ENCODE measurements at regions not wholly inside any gene's neighbourhood (a gene's known extent, or its start where the extent isn't known, plus 50 kb on each side); places are given as distances from the start of the nearest gene placed in this dataset.

DNA sequence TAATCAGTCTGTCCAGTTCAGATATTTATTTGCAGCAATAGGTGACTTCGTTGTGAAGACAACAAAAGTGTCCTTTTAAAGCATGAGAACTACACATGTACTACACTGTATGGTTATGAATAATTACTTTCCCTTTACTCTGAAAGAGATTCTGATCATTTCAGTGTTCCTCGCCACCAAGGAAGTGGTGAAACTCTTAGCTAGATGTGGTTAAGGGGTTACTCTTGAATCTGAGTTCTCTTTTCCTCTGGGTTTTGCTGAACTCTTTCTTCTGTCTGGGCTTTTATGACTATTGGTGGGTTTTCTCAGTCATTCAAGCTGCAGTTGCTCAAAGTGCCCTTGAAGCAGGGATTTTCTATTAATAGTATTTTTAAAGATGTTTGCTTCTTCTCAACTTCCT lies 127.9 kb upstream of the SEM1 start:
- intact Hi-C loops (cut with micrococcal nuclease) = no loop called here
- TF ChIP-seq CBX3 (IDR thresholded peaks at IDR 0.05; ENCODE audit: low read depth) (no peak), POLR2A (IDR thresholded peaks at IDR 0.05; ENCODE audit: borderline replicate concordance, extremely low read depth, insufficient read depth, insufficient read length) (no peak), ZFX (IDR thresholded peaks at IDR 0.05) (no peak)
- TF ChIP-seq, protein P1, sequence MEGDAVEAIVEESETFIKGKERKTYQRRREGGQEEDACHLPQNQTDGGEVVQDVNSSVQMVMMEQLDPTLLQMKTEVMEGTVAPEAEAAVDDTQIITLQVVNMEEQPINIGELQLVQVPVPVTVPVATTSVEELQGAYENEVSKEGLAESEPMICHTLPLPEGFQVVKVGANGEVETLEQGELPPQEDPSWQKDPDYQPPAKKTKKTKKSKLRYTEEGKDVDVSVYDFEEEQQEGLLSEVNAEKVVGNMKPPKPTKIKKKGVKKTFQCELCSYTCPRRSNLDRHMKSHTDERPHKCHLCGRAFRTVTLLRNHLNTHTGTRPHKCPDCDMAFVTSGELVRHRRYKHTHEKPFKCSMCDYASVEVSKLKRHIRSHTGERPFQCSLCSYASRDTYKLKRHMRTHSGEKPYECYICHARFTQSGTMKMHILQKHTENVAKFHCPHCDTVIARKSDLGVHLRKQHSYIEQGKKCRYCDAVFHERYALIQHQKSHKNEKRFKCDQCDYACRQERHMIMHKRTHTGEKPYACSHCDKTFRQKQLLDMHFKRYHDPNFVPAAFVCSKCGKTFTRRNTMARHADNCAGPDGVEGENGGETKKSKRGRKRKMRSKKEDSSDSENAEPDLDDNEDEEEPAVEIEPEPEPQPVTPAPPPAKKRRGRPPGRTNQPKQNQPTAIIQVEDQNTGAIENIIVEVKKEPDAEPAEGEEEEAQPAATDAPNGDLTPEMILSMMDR (IDR thresholded peaks at IDR 0.05 in 2 of 3, conservative IDR thresholded peaks at IDR 0.05 in 1 of 3; ENCODE audit: borderline replicate concordance in 1 of 3, insufficient read depth in 1 of 3, low read depth in 2 of 3, low read length in 2 of 3) = no peak
- H3K4me3 ChIP-seq (replicated peaks in 1 of 2; ENCODE audit: low read depth in 1 of 2, low read length in 2 of 2) = no peak overlapping the region
- H2AFZ ChIP-seq (ENCODE audit: low read depth, low read length, poor library complexity, severe bottlenecking) = no peak overlapping the region
- H3K9me2 ChIP-seq (ENCODE audit: insufficient read depth) = no peaks in the 10 kb centered on the region
- H3K27me3 ChIP-seq (ENCODE audit: insufficient read depth, low read length) = peaks cover 54% of the 10 kb centered on the region
- ChIA-PET POLR2A (no interaction called here), CTCF (no interaction called here), RAD21 (ENCODE audit: low non-redundant PET in 1 of 2, low total read pairs in 2 of 2, uncharacterized antibody in 2 of 2, unreplicated experiment in 2 of 2) (no interaction called here)
- H3K27ac ChIP-seq (ENCODE audit: low read depth, low read length) = no peak overlapping the region
- no peak overlapping the region for H3K4me2 ChIP-seq (ENCODE audit: low read length)
- no peaks in the 10 kb centered on the region for H3K79me2 ChIP-seq (ENCODE audit: insufficient read depth, low read length)
- no peaks in the 10 kb centered on the region for H3K36me3 ChIP-seq (ENCODE audit: control insufficient read depth in 1 of 2, insufficient read depth in 2 of 2, low read length in 2 of 2)
- no TSS peak for BruUV-seq (replicated peaks)
- H3K9me3 ChIP-seq (ENCODE audit: control insufficient read depth in 1 of 2, insufficient read depth in 1 of 2, low read depth in 1 of 2, low read length in 2 of 2) = no peaks in the 10 kb centered on the region
- ATAC-seq (no peak), DNase-seq (ENCODE audit: low read depth, low spot score) (no peak)
- H3K9ac ChIP-seq (ENCODE audit: low read length) = no peak overlapping the region
- H4K20me1 ChIP-seq (ENCODE audit: insufficient read depth) = no peaks in the 10 kb centered on the region
- H3K4me1 ChIP-seq (ENCODE audit: control insufficient read depth in 1 of 2, insufficient read depth in 2 of 2, low read length in 2 of 2) = no peaks in the 10 kb centered on the region

DNA sequence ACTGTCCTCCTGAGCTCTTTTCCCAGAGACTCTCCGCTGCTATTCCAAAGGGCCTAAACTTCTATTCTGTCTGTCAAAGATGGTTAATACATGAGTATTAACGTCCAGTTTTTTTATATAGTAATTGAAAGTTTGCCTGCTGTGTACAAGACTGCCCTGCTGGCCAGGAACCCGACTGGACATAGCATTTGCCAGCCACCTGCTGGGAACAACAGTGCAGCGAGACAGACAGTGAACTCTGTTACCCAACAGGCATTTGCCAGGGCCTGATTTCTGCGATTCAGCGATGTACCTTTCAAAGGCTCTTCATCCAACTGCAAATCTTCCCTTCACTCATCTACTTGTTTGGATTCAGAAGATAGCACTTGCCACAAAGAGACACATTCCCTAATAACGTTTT lies 128.8 kb upstream of the SEM1 start:
- RAD21 ChIA-PET (ENCODE audit: low non-redundant PET in 1 of 2, low total read pairs in 2 of 2, uncharacterized antibody in 2 of 2, unreplicated experiment in 2 of 2) = no interaction called here
- ATAC-seq = no peak
- no peaks in the 10 kb centered on the region for H3K9me3 ChIP-seq (ENCODE audit: control insufficient read depth in 1 of 2, insufficient read depth in 1 of 2, low read depth in 1 of 2, low read length in 2 of 2)
- H3K36me3 ChIP-seq (ENCODE audit: control insufficient read depth in 1 of 2, insufficient read depth in 2 of 2, low read length in 2 of 2) = no peaks in the 10 kb centered on the region
- H3K4me3 ChIP-seq (replicated peaks in 1 of 2; ENCODE audit: low read depth in 1 of 2, low read length in 2 of 2) = no peak overlapping the region
- DNase-seq (ENCODE audit: low read depth, low spot score) = no peak
- no peak overlapping the region for H3K4me2 ChIP-seq (ENCODE audit: low read length)
- H4K20me1 ChIP-seq (ENCODE audit: insufficient read depth) = no peaks in the 10 kb centered on the region
- H3K27me3 ChIP-seq (ENCODE audit: insufficient read depth, low read length) = peaks cover 61% of the 10 kb centered on the region
- no TSS peak for BruUV-seq (replicated peaks)
- POLR2A ChIA-PET = no interaction called here
- no peaks in the 10 kb centered on the region for H3K4me1 ChIP-seq (ENCODE audit: control insufficient read depth in 1 of 2, insufficient read depth in 2 of 2, low read length in 2 of 2)
- intact Hi-C loops (cut with micrococcal nuclease) = no loop called here
- no peaks in the 10 kb centered on the region for H3K9me2 ChIP-seq (ENCODE audit: insufficient read depth)
- TF ChIP-seq EGR1 (IDR thresholded peaks at IDR 0.05; ENCODE audit: low read depth) = no peak
- TF ChIP-seq SIN3A (IDR thresholded peaks at IDR 0.05; ENCODE audit: low read depth) = no peak
- no peak for TF ChIP-seq JUND (IDR thresholded peaks at IDR 0.05)
- TF ChIP-seq ELF1 (IDR thresholded peaks at IDR 0.05; ENCODE audit: borderline replicate concordance, low read depth) = no peak
- TF ChIP-seq RAD21 (IDR thresholded peaks at IDR 0.05; ENCODE audit: low read depth) = no peak
- TF ChIP-seq, protein P2, sequence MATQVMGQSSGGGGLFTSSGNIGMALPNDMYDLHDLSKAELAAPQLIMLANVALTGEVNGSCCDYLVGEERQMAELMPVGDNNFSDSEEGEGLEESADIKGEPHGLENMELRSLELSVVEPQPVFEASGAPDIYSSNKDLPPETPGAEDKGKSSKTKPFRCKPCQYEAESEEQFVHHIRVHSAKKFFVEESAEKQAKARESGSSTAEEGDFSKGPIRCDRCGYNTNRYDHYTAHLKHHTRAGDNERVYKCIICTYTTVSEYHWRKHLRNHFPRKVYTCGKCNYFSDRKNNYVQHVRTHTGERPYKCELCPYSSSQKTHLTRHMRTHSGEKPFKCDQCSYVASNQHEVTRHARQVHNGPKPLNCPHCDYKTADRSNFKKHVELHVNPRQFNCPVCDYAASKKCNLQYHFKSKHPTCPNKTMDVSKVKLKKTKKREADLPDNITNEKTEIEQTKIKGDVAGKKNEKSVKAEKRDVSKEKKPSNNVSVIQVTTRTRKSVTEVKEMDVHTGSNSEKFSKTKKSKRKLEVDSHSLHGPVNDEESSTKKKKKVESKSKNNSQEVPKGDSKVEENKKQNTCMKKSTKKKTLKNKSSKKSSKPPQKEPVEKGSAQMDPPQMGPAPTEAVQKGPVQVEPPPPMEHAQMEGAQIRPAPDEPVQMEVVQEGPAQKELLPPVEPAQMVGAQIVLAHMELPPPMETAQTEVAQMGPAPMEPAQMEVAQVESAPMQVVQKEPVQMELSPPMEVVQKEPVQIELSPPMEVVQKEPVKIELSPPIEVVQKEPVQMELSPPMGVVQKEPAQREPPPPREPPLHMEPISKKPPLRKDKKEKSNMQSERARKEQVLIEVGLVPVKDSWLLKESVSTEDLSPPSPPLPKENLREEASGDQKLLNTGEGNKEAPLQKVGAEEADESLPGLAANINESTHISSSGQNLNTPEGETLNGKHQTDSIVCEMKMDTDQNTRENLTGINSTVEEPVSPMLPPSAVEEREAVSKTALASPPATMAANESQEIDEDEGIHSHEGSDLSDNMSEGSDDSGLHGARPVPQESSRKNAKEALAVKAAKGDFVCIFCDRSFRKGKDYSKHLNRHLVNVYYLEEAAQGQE (IDR thresholded peaks at IDR 0.05; ENCODE audit: low read depth) = no peak
- TF ChIP-seq FOSL1 (IDR thresholded peaks at IDR 0.05; ENCODE audit: low read depth) = no peak
- no peak for TF ChIP-seq YY1 (IDR thresholded peaks at IDR 0.05; ENCODE audit: extremely low read depth, insufficient replicate concordance, low read depth, low read length)
- TF ChIP-seq, protein P3, sequence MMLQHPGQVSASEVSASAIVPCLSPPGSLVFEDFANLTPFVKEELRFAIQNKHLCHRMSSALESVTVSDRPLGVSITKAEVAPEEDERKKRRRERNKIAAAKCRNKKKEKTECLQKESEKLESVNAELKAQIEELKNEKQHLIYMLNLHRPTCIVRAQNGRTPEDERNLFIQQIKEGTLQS (IDR thresholded peaks at IDR 0.05) = no peak
- TF ChIP-seq ZFX (IDR thresholded peaks at IDR 0.05) = no peak
- TF ChIP-seq POLR2A (IDR thresholded peaks at IDR 0.05; ENCODE audit: borderline replicate concordance, extremely low read depth, insufficient read depth, insufficient read length) = no peak
- TF ChIP-seq CBX3 (IDR thresholded peaks at IDR 0.05; ENCODE audit: low read depth) = no peak
- no peak overlapping the region for H3K27ac ChIP-seq (ENCODE audit: low read depth, low read length)
- CTCF ChIA-PET = no interaction called here
- H3K9ac ChIP-seq (ENCODE audit: low read length) = no peak overlapping the region
- no peak overlapping the region for H2AFZ ChIP-seq (ENCODE audit: low read depth, low read length, poor library complexity, severe bottlenecking)
- no peaks in the 10 kb centered on the region for H3K79me2 ChIP-seq (ENCODE audit: insufficient read depth, low read length)
